Neural crest cell (in vitro differentiated cells): ENCODE measurements at regions not wholly inside any gene's neighbourhood (a gene's known extent, or its start where the extent isn't known, plus 50 kb on each side); places are given as distances from the start of the nearest gene placed in this dataset.

Experiments used
- DNase-seq: peaks from one replicate; pipeline ENCODE4 v3.0.0; 2021; ENCODE audit warnings: low read depth, mixed read lengths, low spot score
- H3K27ac Mint-ChIP-seq: one replicate; pipeline ENCODE4 v1.8.0; 2021; ENCODE audit warnings: mild to moderate bottlenecking, mixed read lengths; ENCODE audit not compliant: unreplicated experiment
- H3K27me3 Mint-ChIP-seq: 2 replicates; pipeline ENCODE4 v1.8.0; 2021; ENCODE audit warnings: low read depth, mild to moderate bottlenecking, mixed read lengths
- H3K36me3 Mint-ChIP-seq: 2 replicates; pipeline ENCODE4 v1.8.0; 2021; ENCODE audit warnings: low read depth, mild to moderate bottlenecking, mixed read lengths
- H3K4me1 Mint-ChIP-seq: 2 replicates; pipeline ENCODE4 v1.8.0; 2021; ENCODE audit warnings: mixed read lengths
- H3K4me3 Mint-ChIP-seq: one replicate; pipeline ENCODE4 v1.8.0; 2021; ENCODE audit warnings: mild to moderate bottlenecking, mixed read lengths
- H3K9me3 Mint-ChIP-seq: 2 replicates; pipeline ENCODE4 v1.8.0; 2021; ENCODE audit warnings: mixed read lengths
- TF ChIP-seq, protein P1 (sequence below): fragments of 200-600 bp; sonication (generic); conservative IDR thresholded peaks from 2 replicates; pipeline ENCODE4 v1.5.0; 2021; ENCODE audit warnings: antibody characterized with exemption, mild to moderate bottlenecking

- Mint-ChIP-seq H3K9me3 (no peaks in the 10 kb centered on the region), H3K27ac (no peak overlapping the region), H3K27me3 (no peaks in the 10 kb centered on the region), H3K4me3 (no peak overlapping the region), H3K36me3 (no peaks in the 10 kb centered on the region), H3K4me1 (peaks cover 23% of the 10 kb centered on the region)
- TF ChIP-seq, protein P1, sequence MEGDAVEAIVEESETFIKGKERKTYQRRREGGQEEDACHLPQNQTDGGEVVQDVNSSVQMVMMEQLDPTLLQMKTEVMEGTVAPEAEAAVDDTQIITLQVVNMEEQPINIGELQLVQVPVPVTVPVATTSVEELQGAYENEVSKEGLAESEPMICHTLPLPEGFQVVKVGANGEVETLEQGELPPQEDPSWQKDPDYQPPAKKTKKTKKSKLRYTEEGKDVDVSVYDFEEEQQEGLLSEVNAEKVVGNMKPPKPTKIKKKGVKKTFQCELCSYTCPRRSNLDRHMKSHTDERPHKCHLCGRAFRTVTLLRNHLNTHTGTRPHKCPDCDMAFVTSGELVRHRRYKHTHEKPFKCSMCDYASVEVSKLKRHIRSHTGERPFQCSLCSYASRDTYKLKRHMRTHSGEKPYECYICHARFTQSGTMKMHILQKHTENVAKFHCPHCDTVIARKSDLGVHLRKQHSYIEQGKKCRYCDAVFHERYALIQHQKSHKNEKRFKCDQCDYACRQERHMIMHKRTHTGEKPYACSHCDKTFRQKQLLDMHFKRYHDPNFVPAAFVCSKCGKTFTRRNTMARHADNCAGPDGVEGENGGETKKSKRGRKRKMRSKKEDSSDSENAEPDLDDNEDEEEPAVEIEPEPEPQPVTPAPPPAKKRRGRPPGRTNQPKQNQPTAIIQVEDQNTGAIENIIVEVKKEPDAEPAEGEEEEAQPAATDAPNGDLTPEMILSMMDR: no peak
- DNase-seq: no peak
Measured at GRCh38 chr11:32171445-32171844, 80.6 kb downstream of the RCN1 start.

DNA sequence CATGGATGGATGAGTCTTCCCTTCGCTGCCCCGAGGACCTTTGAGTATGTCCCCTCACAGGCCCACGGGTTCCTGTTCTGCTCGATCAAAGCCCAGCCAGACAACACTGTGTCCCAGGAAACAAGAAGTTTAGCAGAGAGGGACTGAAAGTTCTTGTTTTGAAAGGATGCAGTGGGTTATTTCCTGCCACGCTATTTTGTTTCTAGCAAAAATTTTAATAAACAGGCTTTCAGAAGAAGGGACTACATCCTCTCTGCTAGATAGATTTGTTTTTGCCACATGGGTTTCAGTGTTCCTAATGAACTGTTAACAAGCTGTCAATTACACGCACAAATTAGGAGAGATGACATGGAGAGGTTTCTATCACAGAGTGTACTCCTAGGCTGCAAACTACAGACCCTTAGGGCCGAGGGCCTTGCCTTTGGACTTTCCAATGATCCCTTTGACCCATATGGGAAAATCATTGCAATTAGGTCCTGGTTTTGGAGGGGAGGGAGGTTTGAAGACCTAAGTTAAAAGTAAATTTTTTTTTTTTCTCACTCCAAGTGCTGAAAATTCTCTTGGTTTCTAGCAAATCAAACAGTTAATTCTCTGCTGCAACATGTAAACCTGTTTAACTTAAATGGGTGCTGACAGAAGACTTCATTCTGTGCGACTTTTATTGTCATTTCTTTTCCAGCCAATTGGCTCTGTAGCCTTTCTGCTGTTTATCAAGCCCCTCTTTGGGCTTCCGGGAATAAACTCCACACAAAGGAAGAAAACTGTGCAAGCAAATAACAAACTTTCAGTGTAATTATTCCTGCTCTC lies 81.4 kb downstream of the RCN1 start:
- Mint-ChIP-seq H3K27ac (no peak overlapping the region), H3K9me3 (no peaks in the 10 kb centered on the region), H3K4me3 (no peak overlapping the region), H3K27me3 (no peaks in the 10 kb centered on the region), H3K36me3 (no peaks in the 10 kb centered on the region), H3K4me1 (peaks cover 24% of the 10 kb centered on the region)
- TF ChIP-seq, protein P1: no peak
- no peak for DNase-seq

DNA sequence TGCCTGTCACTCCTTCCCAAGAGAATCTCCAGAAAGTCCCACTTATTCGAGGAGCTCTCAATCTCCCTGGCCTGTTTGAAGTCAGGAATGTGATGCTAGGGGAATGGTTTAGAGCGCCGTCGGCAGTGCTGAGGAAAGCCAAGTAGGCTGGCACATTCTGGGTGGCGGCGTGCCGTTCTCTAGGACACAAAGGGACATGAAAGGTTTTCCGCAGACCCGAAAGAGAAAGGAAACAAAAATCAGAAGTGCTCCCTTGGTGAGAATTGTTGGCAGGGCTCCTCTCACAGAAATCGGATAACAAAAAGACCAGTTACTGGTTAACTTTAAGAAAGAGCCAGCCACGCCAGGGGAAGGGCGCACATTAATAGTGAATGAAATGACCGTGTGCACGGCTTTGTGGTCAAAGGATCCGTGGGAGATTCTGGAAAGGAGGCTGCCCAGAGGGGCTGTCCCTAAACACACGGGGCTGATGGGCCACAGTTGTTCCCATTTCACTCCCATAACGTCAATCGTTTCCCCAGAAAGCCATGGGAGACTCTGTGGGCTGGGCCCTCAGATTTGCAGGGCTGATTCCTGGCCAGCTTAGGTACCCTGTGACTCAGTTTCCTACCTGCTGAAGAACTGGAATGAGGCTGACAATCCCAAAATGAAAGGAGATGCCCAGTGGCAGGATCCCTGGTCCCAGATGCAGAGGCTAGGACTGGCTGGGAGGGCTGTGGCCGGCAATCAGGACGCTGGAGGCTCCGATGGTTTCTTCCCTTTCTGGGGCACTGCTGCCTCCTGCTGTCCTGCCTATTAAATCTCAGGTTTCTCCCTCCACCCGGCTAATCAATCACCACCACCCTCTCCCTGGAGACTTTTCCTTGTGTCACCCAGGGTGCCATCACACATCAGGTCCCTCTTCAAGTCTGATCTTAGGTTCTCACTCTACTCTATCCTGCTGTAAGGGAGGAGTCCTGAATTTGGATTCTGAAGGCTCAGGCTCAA lies 82.3 kb downstream of the RCN1 start:
- no peaks in the 10 kb centered on the region for H3K36me3 Mint-ChIP-seq
- no peak overlapping the region for H3K27ac Mint-ChIP-seq
- H3K9me3 Mint-ChIP-seq: no peaks in the 10 kb centered on the region
- peaks cover 3% of the 10 kb centered on the region for H3K27me3 Mint-ChIP-seq
- H3K4me3 Mint-ChIP-seq: peak overlapping the region; percentile 19
- H3K4me1 Mint-ChIP-seq: peaks cover 24% of the 10 kb centered on the region
- peak; percentile 62 for DNase-seq
- TF ChIP-seq, protein P1: peak; percentile 75

- peaks cover 7% of the 10 kb centered on the region for H3K27me3 Mint-ChIP-seq
- DNase-seq: no peak
- H3K4me1 Mint-ChIP-seq: peaks cover 24% of the 10 kb centered on the region
- TF ChIP-seq, protein P1: no peak
- no peak overlapping the region for H3K27ac Mint-ChIP-seq
- no peaks in the 10 kb centered on the region for H3K36me3 Mint-ChIP-seq
- H3K4me3 Mint-ChIP-seq: no peak overlapping the region
- H3K9me3 Mint-ChIP-seq: no peaks in the 10 kb centered on the region
Measured at GRCh38 chr11:32173977-32174376, 83.1 kb downstream of the RCN1 start.

- Mint-ChIP-seq H3K9me3 (no peaks in the 10 kb centered on the region), H3K4me1 (peaks cover 24% of the 10 kb centered on the region), H3K27ac (no peak overlapping the region), H3K4me3 (no peak overlapping the region), H3K36me3 (no peaks in the 10 kb centered on the region), H3K27me3 (peaks cover 7% of the 10 kb centered on the region)
- DNase-seq: peak; percentile 95
- TF ChIP-seq, protein P1: peak; percentile 95
Measured at GRCh38 chr11:32176223-32176934, 85.5 kb downstream of the RCN1 start.
